H1 (cell line): ENCODE measurements at regions not wholly inside any gene's neighbourhood (a gene's known extent, or its start where the extent isn't known, plus 50 kb on each side); places are given as distances from the start of the nearest gene placed in this dataset.

ENCODE experiments used
- SP2 ChIP-seq: IDR thresholded peaks from 2 replicates; pipeline ENCODE4 v1.6.1; 2012; ENCODE audit warnings: mild to moderate bottlenecking, low read length, inconsistent platforms
- TEAD4 ChIP-seq: IDR thresholded peaks from 2 replicates; pipeline ENCODE4 v1.6.1; 2012; ENCODE audit warnings: low read depth, low read length, inconsistent platforms, mixed read lengths

DNA sequence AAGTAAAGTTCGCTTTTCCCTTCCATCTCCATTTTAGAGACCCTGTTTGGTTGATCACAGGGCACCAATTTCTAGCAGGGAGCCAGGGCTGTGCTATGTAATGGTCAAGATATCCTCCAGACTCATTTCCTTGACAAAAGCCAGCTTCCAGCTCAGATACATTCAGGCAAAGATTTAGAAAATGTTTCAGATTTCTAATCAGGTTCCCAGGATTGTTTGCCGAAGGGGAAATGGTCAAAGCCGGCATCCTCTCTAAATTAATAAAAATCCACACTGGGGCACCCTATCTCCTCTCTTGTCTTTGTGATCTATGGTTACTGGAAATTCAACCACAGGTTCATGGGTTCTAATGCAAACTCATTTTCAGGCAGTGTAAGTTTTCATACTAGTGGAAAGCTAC lies 686.8 kb upstream of the KIF2B start (continued):
- TF ChIP-seq TEAD4 = no peak
- TF ChIP-seq SP2 = no peak
